K562 (cell line): ENCODE measurements at regions not wholly inside any gene's neighbourhood (a gene's known extent, or its start where the extent isn't known, plus 50 kb on each side); places are given as distances from the start of the nearest gene placed in this dataset.

ENCODE experiments used
- KDM1A ChIP-seq, 2 experiments: fragments of 450-650 bp; IDR thresholded peaks; 2 replicates each; pipeline ENCODE4 v1.6.1; 2016; ENCODE audit warnings: mild to moderate bottlenecking in 2 of 2
- KLF6 ChIP-seq: fragments of 250-450 bp; sonication (Bioruptor Pico); IDR thresholded peaks from 2 replicates; pipeline ENCODE4 v1.4.0; 2020; ENCODE audit warnings: mild to moderate bottlenecking, moderate library complexity, borderline replicate concordance
- MTA2 ChIP-seq: fragments of 450-650 bp; IDR thresholded peaks from 2 replicates; pipeline ENCODE4 v1.6.1; 2016; ENCODE audit warnings: low read depth
- RCOR1 ChIP-seq, 2 experiments: IDR thresholded peaks; 2 replicates each; pipeline ENCODE4 v1.6.1; 2012; ENCODE audit warnings: low read depth in 2 of 2, low read length in 2 of 2, borderline replicate concordance in 1 of 2, improper control_type of control experiment in 1 of 2
- TF ChIP-seq, protein P1 (sequence below): sonication (generic); formaldehyde crosslinking; IDR thresholded peaks from 2 replicates; pipeline ENCODE4 v1.5.0; 2020; ENCODE audit warnings: missing genetic modification reagents

DNA sequence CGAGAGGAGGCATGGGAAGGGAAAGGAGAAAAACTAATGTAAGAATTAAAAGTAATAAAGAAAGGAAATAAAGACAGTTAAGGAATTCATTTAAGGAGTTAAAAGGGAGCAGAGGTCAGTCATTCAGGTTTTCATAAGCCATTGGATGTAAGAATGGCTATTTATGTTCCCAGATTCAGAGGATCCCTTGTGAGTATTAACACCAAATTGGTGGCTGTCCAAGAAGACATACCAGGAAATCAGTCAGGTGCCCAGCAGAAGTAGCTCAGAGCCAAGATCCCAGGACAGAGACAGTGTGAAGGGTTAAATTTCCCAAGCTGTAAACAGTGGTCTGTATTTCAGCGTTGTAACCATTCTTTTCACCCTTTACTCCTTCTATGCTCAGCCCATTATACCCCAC is 550.4 kb downstream of the BCL11A start:
- TF ChIP-seq KLF6 (no peak), MTA2 (no peak), KDM1A (IDR thresholded peaks at IDR 0.05) (no peak), RCOR1 (IDR thresholded peaks at IDR 0.05; ENCODE audit: borderline replicate concordance in 1 of 2, low read depth in 2 of 2, low read length in 2 of 2) (no peak)
- TF ChIP-seq, protein P1, sequence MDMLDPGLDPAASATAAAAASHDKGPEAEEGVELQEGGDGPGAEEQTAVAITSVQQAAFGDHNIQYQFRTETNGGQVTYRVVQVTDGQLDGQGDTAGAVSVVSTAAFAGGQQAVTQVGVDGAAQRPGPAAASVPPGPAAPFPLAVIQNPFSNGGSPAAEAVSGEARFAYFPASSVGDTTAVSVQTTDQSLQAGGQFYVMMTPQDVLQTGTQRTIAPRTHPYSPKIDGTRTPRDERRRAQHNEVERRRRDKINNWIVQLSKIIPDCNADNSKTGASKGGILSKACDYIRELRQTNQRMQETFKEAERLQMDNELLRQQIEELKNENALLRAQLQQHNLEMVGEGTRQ = no peak
